OCI-LY1 (cell line): ENCODE measurements at regions not wholly inside any gene's neighbourhood (a gene's known extent, or its start where the extent isn't known, plus 50 kb on each side); places are given as distances from the start of the nearest gene placed in this dataset.

Experiments
- CTCF ChIP-seq: fragments of 200-600 bp; sonication (generic), shearing (Covaris generic); IDR thresholded peaks from 2 replicates; pipeline ENCODE4 v1.5.1; 2017; ENCODE audit warnings: mild to moderate bottlenecking, antibody characterized with exemption, low read length, moderate library complexity, mixed read lengths
- EZH2 ChIP-seq: fragments of 200-600 bp; sonication (generic), shearing (Covaris generic); IDR thresholded peaks from 2 replicates; pipeline ENCODE4 v1.8.0; 2017; ENCODE audit warnings: borderline replicate concordance, mixed run types, mild to moderate bottlenecking, antibody characterized with exemption, low read length, moderate library complexity, mixed read lengths

GRCh38 chr19:30711826-30712225 lies 339.6 kb downstream of the ZNF536 start:
- TF ChIP-seq CTCF (no peak), EZH2 (no peak)
